Activated CD4-positive, alpha-beta memory T cell treated with anti-CD3 and anti-CD28 coated beads, Interleukin-2, amount 10 ng/mL, durations not matched to agents 7 days and 5 days (primary cell): ENCODE measurements at regions not wholly inside any gene's neighbourhood (a gene's known extent, or its start where the extent isn't known, plus 50 kb on each side); places are given as distances from the start of the nearest gene placed in this dataset.

Experiments
- CTCF ChIA-PET: fragments of 350-600 bp; sonication (Branson Sonifier 250); formaldehyde crosslinking; loops from one replicate; lab custom pipeline; 2021; ENCODE audit warnings: antibody characterized with exemption, inconsistent platforms; lab: Charles Lee
- POLR2A ChIA-PET: fragments of 350-600 bp; sonication (Branson Sonifier 250); formaldehyde crosslinking; loops from one replicate; lab custom pipeline; 2021; ENCODE audit warnings: antibody characterized with exemption; lab: Charles Lee
- DNase-seq: peaks from one replicate; pipeline ENCODE4 v3.0.0-alpha.2; 2020
- H3K27ac Mint-ChIP-seq: one replicate; pipeline ENCODE4 v1.8.0; 2021; ENCODE audit warnings: mild to moderate bottlenecking, mixed read lengths
- H3K27me3 Mint-ChIP-seq: one replicate; pipeline ENCODE4 v1.8.0; 2021; ENCODE audit warnings: mixed read lengths
- H3K36me3 Mint-ChIP-seq: one replicate; pipeline ENCODE4 v1.8.0; 2021; ENCODE audit warnings: low read depth, mixed read lengths
- H3K4me1 Mint-ChIP-seq: one replicate; pipeline ENCODE4 v1.8.0; 2021; ENCODE audit warnings: mixed read lengths
- H3K4me3 Mint-ChIP-seq: one replicate; pipeline ENCODE4 v1.8.0; 2021; ENCODE audit warnings: mild to moderate bottlenecking, mixed read lengths
- H3K9me3 Mint-ChIP-seq: one replicate; pipeline ENCODE4 v1.8.0; 2021; ENCODE audit warnings: mixed read lengths

DNA sequence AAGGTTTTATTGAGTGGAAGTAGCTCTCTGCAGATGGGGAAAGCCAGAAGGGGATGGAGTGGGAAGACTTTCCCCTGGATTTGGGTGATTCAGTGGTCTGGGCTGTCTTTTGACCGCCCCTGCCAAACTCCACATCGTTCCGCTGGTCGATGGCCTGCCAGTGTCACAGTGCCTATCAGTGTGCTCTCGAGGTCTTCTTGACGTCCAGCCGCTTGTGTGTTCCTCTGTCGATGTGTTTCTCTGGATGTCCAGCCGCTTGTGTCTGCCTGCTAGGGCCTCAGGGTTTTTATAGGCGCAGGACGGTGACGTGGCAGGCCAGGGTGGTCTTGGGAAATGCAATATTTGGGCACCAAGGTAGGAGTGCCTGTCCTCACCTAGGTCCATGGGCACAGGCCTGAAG, 1371.4 kb upstream of the PIK3C3 start:
- H3K4me3 Mint-ChIP-seq = no peak overlapping the region

GRCh38 chr18:40582105-40582504, 1372.9 kb upstream of the PIK3C3 start:
- no peaks in the 10 kb centered on the region for H3K36me3 Mint-ChIP-seq
- no peak overlapping the region for H3K27ac Mint-ChIP-seq
- no peak for DNase-seq
- ChIA-PET POLR2A (no interaction called here), CTCF (no interaction called here)
- H3K4me3 Mint-ChIP-seq = no peak overlapping the region
- no peaks in the 10 kb centered on the region for H3K9me3 Mint-ChIP-seq
- no peaks in the 10 kb centered on the region for H3K27me3 Mint-ChIP-seq
- no peaks in the 10 kb centered on the region for H3K4me1 Mint-ChIP-seq

More for the DNA sequence above, 1371.4 kb upstream of the PIK3C3 start:
- no peaks in the 10 kb centered on the region for H3K9me3 Mint-ChIP-seq
- no peaks in the 10 kb centered on the region for H3K27me3 Mint-ChIP-seq
- DNase-seq = no peak
- no peaks in the 10 kb centered on the region for H3K4me1 Mint-ChIP-seq
- ChIA-PET CTCF (no interaction called here), POLR2A (no interaction called here)
- no peak overlapping the region for H3K27ac Mint-ChIP-seq
- H3K36me3 Mint-ChIP-seq = no peaks in the 10 kb centered on the region

- H3K27ac Mint-ChIP-seq = no peak overlapping the region
- no peak for DNase-seq
- ChIA-PET POLR2A (no interaction called here), CTCF (no interaction called here)
- H3K4me1 Mint-ChIP-seq = no peaks in the 10 kb centered on the region
- no peak overlapping the region for H3K4me3 Mint-ChIP-seq
- peaks cover 8% of the 10 kb centered on the region for H3K9me3 Mint-ChIP-seq
- no peaks in the 10 kb centered on the region for H3K27me3 Mint-ChIP-seq
- no peaks in the 10 kb centered on the region for H3K36me3 Mint-ChIP-seq
Measured at GRCh38 chr18:40577981-40578365, 1377.1 kb upstream of the PIK3C3 start.

GRCh38 chr18:40577239-40577980, 1377.6 kb upstream of the PIK3C3 start:
- POLR2A ChIA-PET = no interaction called here
- Mint-ChIP-seq H3K36me3 (no peaks in the 10 kb centered on the region), H3K4me1 (no peaks in the 10 kb centered on the region), H3K9me3 (peaks cover 8% of the 10 kb centered on the region), H3K4me3 (no peak overlapping the region), H3K27ac (no peak overlapping the region), H3K27me3 (no peaks in the 10 kb centered on the region)
- CTCF ChIA-PET = no interaction called here
- DNase-seq = no peak

DNA sequence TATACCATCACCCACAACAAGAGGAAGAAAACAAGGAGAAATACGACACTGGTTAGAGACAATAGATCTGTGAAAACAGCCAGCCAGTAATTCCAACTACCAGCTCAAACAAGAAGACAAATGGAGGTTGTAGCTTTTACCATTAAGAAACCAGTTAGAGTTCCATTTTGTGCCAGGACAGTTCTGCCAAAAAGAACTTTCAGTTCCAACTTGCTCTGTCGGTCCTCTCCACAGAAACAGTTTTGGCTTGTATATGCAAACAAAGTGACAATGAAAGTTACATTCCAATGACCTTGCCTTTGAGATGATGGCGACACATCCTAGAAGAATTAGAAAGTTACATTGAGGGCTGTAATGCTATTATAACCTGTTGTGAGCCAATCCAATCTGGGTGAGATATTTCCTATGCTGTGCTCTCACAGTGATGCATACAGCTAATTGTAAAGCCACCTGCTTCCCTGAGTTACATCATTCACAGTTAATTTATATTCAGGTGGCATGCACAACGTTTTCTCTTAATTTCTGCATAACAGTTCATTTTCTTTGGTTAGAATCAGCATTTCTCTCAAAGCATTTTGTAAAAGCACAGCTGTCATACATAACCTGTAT, 1378.4 kb upstream of the PIK3C3 start:
- ChIA-PET POLR2A (no interaction called here), CTCF (no interaction called here)
- no peaks in the 10 kb centered on the region for H3K36me3 Mint-ChIP-seq
- no peak for DNase-seq
- H3K4me1 Mint-ChIP-seq = no peaks in the 10 kb centered on the region
- peaks cover 8% of the 10 kb centered on the region for H3K9me3 Mint-ChIP-seq
- H3K27ac Mint-ChIP-seq = no peak overlapping the region
- H3K4me3 Mint-ChIP-seq = no peak overlapping the region
- no peaks in the 10 kb centered on the region for H3K27me3 Mint-ChIP-seq

DNA sequence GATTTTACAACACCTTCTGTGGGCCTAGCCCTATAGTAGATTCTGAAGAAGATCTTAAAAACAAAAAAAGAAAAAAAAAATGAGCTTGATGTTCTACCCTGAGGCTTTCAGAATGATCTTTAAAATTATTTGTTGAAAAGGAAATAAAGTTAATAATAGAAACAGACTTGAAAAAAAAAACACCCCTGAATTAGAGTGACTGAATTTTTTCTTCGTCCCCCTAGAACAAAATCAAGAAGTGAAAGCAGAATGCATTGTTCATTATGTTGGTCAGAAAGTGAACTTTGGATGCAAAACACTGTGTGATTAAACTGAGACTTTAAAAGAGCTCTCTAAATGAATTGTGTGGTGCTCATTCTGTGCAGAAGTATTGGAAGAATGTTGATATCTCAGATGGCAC, 1384.4 kb upstream of the PIK3C3 start:
- DNase-seq = no peak
- Mint-ChIP-seq H3K4me3 (no peak overlapping the region), H3K9me3 (peaks cover 17% of the 10 kb centered on the region), H3K27ac (no peak overlapping the region), H3K4me1 (no peaks in the 10 kb centered on the region), H3K27me3 (no peaks in the 10 kb centered on the region), H3K36me3 (no peaks in the 10 kb centered on the region)
- ChIA-PET POLR2A (no interaction called here), CTCF (no interaction called here)

DNA sequence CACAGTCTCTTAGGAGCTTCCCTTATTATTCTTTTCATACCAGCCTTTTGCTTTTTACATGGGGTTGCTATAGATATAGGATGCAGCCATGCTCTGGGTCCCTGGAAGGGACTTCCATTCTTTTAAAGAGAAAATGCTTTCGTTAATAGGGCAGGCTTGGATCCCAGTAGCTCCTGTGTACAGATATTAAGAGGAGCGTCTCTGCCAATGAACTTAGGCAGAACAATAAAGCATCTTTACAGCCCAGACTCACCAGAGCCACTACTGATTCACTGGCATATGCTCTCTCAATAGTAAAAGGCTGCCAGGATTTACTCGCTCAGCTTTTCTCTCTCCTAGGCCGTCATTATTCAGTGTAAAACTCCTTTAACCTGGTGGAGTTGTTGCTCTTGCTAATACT, 1385.4 kb upstream of the PIK3C3 start:
- H3K27ac Mint-ChIP-seq = no peak overlapping the region

DNA sequence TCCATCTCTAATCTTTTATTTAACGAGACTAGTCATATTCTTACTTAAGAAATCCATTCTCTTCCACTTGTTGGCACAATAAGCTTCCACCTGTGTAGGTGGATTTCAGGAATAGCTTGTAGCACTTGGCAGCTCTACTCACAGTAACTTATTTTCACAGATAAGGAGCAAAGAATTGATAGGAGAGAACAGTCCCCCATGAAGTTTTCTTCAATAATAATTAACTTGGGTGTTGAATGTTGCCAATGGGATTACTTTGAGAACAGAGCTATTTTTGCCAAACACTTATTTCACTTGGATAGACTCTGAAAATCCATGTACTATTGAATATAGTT, 1388.6 kb upstream of the PIK3C3 start:
- no peak for DNase-seq
- no peaks in the 10 kb centered on the region for H3K36me3 Mint-ChIP-seq
- POLR2A ChIA-PET = no interaction called here
- no peaks in the 10 kb centered on the region for H3K4me1 Mint-ChIP-seq
- H3K9me3 Mint-ChIP-seq = peaks cover 12% of the 10 kb centered on the region
- CTCF ChIA-PET = no interaction called here
- no peaks in the 10 kb centered on the region for H3K27me3 Mint-ChIP-seq
- no peak overlapping the region for H3K27ac Mint-ChIP-seq
- no peak overlapping the region for H3K4me3 Mint-ChIP-seq

More for the DNA sequence above, 1385.4 kb upstream of the PIK3C3 start:
- peaks cover 17% of the 10 kb centered on the region for H3K9me3 Mint-ChIP-seq
- no peaks in the 10 kb centered on the region for H3K4me1 Mint-ChIP-seq
- H3K36me3 Mint-ChIP-seq = no peaks in the 10 kb centered on the region
- CTCF ChIA-PET = no interaction called here
- DNase-seq = no peak
- POLR2A ChIA-PET = no interaction called here
- H3K4me3 Mint-ChIP-seq = no peak overlapping the region
- H3K27me3 Mint-ChIP-seq = no peaks in the 10 kb centered on the region

GRCh38 chr18:40565805-40566509, 1389.1 kb upstream of the PIK3C3 start:
- DNase-seq = no peak
- no peaks in the 10 kb centered on the region for H3K4me1 Mint-ChIP-seq
- H3K9me3 Mint-ChIP-seq = peaks cover 10% of the 10 kb centered on the region
- H3K36me3 Mint-ChIP-seq = no peaks in the 10 kb centered on the region
- no peaks in the 10 kb centered on the region for H3K27me3 Mint-ChIP-seq
- POLR2A ChIA-PET = no interaction called here
- CTCF ChIA-PET = no interaction called here
- no peak overlapping the region for H3K4me3 Mint-ChIP-seq
- H3K27ac Mint-ChIP-seq = no peak overlapping the region

GRCh38 chr18:40559556-40559955, 1395.5 kb upstream of the PIK3C3 start:
- no peaks in the 10 kb centered on the region for H3K27me3 Mint-ChIP-seq
- ChIA-PET CTCF (no interaction called here), POLR2A (no interaction called here)
- no peak overlapping the region for H3K27ac Mint-ChIP-seq
- H3K36me3 Mint-ChIP-seq = no peaks in the 10 kb centered on the region
- no peak overlapping the region for H3K4me3 Mint-ChIP-seq
- H3K4me1 Mint-ChIP-seq = no peaks in the 10 kb centered on the region
- DNase-seq = no peak
- peaks cover 9% of the 10 kb centered on the region for H3K9me3 Mint-ChIP-seq

DNA sequence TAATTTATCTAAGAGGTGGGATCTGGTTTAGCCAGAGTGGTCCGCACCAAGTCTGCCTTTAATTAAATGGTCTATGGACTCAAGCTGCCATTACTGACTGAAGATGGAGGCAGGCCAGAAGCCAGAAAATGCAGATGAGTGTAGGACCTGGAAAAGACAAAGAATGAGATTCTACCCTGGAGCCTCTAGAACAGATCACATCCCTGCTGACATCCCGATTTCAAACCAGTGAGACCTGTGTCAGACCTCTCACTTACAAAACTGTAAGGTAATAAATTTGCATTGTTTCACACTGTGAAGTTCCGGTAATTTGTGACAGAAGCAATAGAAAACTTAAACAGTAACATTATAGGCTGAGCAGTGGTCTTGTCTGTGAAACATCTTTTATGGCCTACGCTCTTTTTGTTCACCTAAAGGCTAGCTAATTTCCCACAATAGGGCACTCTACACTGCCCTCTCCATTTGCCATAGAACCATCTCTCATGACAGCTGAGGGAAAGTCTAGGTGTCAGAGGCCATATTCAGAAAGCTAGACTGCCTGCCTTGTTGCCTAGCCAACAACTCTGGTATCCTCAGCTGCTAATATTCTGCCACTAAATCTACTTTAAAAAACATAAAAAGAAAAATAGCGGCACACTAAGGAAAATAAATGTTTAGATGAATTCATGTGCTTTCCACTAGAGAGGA, 1396.2 kb upstream of the PIK3C3 start:
- no peaks in the 10 kb centered on the region for H3K36me3 Mint-ChIP-seq
- H3K27ac Mint-ChIP-seq = no peak overlapping the region
- no peak overlapping the region for H3K4me3 Mint-ChIP-seq
- H3K27me3 Mint-ChIP-seq = no peaks in the 10 kb centered on the region
- peaks cover 9% of the 10 kb centered on the region for H3K9me3 Mint-ChIP-seq
- CTCF ChIA-PET = no interaction called here
- POLR2A ChIA-PET = no interaction called here
- no peaks in the 10 kb centered on the region for H3K4me1 Mint-ChIP-seq
- no peak for DNase-seq

GRCh38 chr18:40555914-40556313, 1399.1 kb upstream of the PIK3C3 start:
- DNase-seq = no peak
- Mint-ChIP-seq H3K36me3 (no peaks in the 10 kb centered on the region), H3K4me1 (no peaks in the 10 kb centered on the region), H3K27me3 (no peaks in the 10 kb centered on the region), H3K4me3 (no peak overlapping the region), H3K9me3 (peaks cover 6% of the 10 kb centered on the region), H3K27ac (no peak overlapping the region)
- POLR2A ChIA-PET = no interaction called here
- CTCF ChIA-PET = no interaction called here

DNA sequence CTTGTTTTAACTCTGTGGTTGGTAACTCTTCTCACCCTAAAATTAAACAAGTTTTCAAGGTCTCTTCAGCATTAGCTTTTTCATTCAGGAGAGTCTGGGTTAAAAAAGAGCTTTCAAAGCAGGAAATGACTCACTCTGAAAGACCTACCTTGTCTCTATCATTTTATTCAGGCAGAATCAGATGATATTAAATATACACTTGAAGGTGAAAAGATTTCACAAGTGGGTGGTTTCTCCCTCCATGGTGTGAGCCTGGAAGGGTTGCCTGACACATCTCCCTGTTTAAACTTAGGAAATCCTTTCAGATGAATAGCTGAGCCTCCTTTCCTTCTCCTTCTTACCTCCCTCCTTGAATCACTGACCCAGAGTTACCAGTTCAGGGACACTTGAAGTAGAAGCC, 1402.0 kb upstream of the PIK3C3 start:
- Mint-ChIP-seq H3K4me3 (no peak overlapping the region), H3K36me3 (no peaks in the 10 kb centered on the region), H3K4me1 (no peaks in the 10 kb centered on the region), H3K27me3 (no peaks in the 10 kb centered on the region), H3K9me3 (peaks cover 5% of the 10 kb centered on the region), H3K27ac (no peak overlapping the region)
- DNase-seq = no peak
- CTCF ChIA-PET = no interaction called here
- POLR2A ChIA-PET = no interaction called here
